ENCODE measurements at regions not wholly inside any gene's neighbourhood (a gene's known extent, or its start where the extent isn't known, plus 50 kb on each side); places are given as distances from the start of the nearest gene placed in this dataset.

- no peak for DNase-seq (ENCODE audit: low read depth in 4 of 4, low spot score in 2 of 4)
Measured at GRCh38 chr10:52927678-52928077, 155.1 kb upstream of the MBL2 start.

DNA sequence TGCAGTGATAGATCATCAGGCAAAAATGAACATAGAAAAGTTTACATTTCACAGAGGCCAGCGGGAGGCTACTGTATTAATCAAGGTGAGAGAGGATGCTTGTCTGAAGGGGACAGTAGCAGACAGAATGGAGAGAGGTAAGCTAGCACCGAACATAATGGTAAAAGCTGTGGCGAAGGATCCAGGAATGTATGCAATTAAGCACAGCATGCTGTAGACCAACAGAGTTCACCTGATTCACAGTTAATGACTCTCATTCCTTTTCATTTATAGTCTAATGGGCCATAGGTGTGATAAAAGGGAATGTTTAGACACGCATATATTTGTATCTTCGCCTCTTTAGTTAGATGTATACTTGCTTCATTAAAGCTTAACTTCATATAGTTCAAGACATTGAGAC, 150.9 kb upstream of the MBL2 start:
- DNase-seq (ENCODE audit: low read depth in 4 of 4, low spot score in 2 of 4): no peak

- DNase-seq (ENCODE audit: low read depth in 4 of 4, low spot score in 2 of 4): no peak
Measured at GRCh38 chr10:52918714-52919305, 146.2 kb upstream of the MBL2 start.

DNA sequence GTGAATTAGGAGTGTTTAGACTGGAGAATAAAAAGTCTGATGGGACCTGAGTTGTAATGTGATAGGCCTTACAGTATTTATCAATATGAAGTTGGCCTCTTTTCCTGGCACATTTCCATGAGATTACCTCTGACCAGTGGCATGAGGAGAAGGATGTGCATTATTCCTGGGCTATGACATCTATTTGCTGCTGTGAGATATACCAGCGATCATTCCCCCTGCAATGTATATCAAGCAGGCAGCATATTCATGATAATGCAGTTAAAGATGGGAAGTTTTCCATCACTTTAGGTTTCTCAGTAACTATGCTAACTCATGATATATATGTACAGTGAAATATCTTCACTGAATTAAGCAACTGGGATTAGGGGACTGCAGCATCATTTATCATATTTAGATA, 142.8 kb upstream of the MBL2 start:
- no peak for DNase-seq (ENCODE audit: low read depth in 4 of 4, low spot score in 2 of 4)

- no peak for DNase-seq (ENCODE audit: low read depth in 4 of 4, low spot score in 2 of 4)
Measured at GRCh38 chr10:52911163-52911562, 138.6 kb upstream of the MBL2 start.

- no peak for DNase-seq (ENCODE audit: low read depth in 4 of 4, low spot score in 2 of 4)
Measured at GRCh38 chr10:52908478-52908877, 135.9 kb upstream of the MBL2 start.

DNA sequence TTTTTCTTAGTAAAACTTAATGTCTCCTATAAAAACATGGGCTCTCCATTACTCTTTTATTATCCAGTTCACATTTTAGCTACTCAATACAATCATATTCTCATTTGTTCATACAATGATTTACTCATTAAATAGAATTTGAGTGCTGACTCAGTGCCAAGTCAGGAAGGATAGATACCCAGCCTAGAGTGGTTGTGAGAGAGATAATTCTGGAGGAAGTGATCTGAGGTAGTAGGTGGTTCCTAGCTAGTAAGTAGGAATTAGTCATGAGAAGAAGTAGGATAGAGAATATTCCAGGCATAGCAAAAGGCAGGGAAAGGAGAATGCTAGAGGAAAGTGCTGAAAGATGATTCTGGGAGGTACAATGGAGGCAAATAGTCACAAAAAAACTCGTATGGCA, 133.5 kb upstream of the MBL2 start:
- no peak for DNase-seq (ENCODE audit: low read depth in 4 of 4, low spot score in 2 of 4)

GRCh38 chr10:52903397-52903938, 130.9 kb upstream of the MBL2 start:
- no peak for DNase-seq (ENCODE audit: low read depth in 4 of 4, low spot score in 2 of 4)

DNA sequence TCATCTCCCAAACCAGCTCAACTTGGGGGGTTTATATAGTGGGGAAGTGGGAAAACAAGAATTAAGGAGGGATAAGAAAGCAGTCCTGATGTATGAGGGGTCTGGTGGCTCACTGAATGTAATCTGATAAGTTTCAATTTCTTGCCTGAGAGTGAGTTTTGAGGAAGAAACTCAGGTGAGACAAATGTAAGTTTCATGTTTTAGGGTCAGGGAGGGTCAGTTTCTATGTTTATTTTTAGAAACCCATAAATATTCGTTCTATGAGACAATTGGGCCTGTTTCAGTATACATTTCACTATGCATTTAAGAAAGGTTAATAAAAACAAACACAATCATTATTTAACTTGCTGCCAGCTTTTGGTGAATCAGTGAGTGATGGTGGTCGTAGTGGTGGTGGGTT, 128.0 kb upstream of the MBL2 start:
- no peak for DNase-seq (ENCODE audit: low read depth in 4 of 4, low spot score in 2 of 4)

- DNase-seq (ENCODE audit: low read depth in 4 of 4, low spot score in 2 of 4): no peak
Measured at GRCh38 chr10:52897162-52897561, 124.6 kb upstream of the MBL2 start.

- DNase-seq (ENCODE audit: low read depth in 4 of 4, low spot score in 2 of 4): no peak
Measured at GRCh38 chr10:52895059-52895458, 122.5 kb upstream of the MBL2 start.

GRCh38 chr10:52890281-52890680, 117.7 kb upstream of the MBL2 start:
- DNase-seq (ENCODE audit: low read depth in 4 of 4, low spot score in 2 of 4): no peak

GRCh38 chr10:52889611-52890010, 117.0 kb upstream of the MBL2 start:
- DNase-seq (ENCODE audit: low read depth in 4 of 4, low spot score in 2 of 4): no peak

DNA sequence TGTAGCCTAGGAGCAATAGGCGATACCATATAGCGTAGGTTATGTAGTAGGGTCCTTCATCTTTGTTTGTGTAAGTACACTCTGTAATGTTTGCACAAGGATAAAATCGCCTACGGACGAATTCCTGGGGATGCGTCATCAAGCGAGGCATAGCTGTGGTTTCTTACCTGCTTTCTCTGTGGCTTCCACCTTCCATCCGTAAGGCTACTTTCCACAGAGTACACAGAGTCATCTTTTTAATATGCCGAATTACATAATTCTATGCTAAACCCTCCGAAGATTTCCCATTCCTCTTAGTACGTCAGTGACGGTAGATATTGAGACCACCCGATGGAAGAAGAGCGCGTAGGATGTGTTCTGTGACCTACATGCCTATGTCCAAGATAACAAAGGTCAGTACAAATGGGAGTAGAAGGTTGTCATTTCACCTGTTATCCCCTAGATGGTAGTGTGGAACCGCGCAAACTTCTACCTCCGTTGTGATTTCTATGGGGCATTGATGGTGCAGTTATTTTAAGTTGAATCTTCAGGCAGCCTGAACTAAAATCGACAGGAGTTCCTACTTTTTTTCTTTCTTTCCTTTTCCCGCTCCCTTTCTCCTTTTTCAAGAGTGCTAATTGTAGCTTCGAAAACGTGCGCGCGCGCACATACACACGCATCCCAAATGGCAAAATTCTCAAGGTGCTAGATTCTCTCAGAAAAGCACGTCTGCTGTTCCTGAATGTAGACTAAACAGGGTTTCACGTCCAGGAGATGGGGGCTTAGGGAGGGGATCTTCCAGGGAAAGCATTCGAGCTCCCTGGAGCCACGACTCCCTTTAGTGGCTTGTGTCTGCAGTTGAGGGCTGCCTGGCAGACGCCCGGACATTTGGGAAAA, 111.7 kb upstream of the MBL2 start:
- peak; percentile 51 to 69 (median 66) for DNase-seq (ENCODE audit: low read depth in 4 of 4, low spot score in 2 of 4)

DNA sequence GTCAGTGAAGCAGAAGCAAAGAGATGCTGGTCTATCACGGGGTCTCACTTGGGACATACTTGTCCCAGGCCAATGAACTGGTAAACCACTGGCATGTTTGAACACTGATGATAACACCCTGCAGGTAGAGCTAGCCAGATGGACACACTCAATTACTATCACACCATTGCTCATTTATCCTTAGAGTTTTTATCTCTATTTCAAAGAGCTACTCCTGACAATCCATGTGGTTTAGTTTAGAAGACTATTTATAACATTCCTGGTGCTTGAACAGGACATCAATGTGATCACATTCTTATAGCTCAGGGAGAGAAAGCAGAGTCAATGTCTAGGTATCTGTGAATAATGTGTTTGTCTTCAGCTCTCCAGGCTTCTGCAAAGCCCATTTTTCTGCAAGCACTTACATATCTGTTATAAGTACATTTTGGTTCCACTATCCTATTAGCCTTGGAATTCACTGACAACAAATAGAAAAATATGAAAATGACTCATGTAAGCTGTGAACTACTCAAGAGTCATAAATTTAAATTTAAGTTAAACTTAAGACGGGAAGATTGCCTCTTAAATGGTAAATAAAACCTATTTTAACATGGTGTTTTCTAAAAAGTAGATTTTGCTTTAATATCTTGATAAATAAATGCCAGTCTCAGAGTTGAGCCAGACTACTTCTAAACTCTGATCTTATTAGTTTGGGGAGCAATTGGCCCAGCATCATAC, 106.7 kb upstream of the MBL2 start:
- no peak for DNase-seq (ENCODE audit: low read depth in 4 of 4, low spot score in 2 of 4)

GRCh38 chr10:52877451-52877850, 104.9 kb upstream of the MBL2 start:
- no peak for DNase-seq (ENCODE audit: low read depth in 4 of 4, low spot score in 2 of 4)

- DNase-seq (ENCODE audit: low read depth in 4 of 4, low spot score in 2 of 4): no peak
Measured at GRCh38 chr10:52875336-52875735, 102.8 kb upstream of the MBL2 start.

- DNase-seq (ENCODE audit: low read depth in 4 of 4, low spot score in 2 of 4): no peak
Measured at GRCh38 chr10:52874581-52874980, 102.0 kb upstream of the MBL2 start.

DNA sequence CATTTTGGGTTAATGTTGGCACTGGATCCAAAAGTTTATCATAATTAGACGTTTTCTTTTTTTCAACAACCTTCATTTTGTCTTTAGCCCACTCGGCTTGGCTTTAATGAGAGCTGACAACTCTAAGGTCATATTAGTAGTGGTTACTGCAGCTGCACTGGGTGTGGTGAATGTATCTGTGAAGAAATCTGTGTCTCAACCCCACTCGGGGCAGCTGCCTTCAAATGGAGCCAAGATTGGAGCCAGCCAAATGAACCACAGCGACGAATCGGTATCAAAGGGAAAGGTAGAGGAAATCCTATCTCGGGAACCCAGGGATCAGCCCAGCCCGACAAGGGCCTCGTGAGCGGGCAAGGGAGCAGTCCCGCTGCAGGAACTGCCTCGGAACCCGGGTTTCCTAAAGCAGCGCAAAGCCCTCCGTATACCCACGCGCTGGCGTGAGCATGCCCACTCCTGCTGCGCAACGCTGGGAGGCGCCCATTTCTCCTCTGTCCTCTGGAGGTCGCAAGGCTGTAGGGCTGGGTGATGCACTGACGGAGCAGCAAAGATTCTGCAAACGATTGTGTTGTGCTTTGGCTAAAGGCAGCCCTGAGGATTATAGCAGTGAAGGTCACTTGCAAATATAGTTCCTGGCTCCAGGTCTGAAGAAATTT, 98.7 kb upstream of the MBL2 start:
- DNase-seq (ENCODE audit: low read depth in 4 of 4, low spot score in 2 of 4): no peak

DNA sequence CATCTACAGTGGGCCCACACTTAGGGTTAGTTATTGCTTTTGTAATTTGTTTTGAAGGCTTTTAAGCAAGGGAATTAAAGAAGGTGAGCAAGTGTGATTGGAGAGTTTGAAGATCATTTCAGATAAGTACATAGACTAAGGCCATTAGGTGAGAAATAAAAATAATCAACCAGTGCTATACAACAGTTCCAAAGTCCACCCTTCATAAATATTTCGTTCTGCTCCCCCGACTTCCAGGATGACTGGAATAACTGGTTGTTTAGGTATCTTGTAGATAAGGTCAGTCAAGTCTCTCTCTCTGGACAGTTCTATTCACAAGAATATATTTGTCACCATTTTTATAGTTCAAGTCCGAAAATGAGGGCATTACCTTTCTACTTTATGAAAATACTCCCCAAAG, 98.0 kb upstream of the MBL2 start:
- DNase-seq (ENCODE audit: low read depth in 4 of 4, low spot score in 2 of 4): no peak

GRCh38 chr10:52869864-52870263, 97.3 kb upstream of the MBL2 start:
- DNase-seq (ENCODE audit: low read depth in 4 of 4, low spot score in 2 of 4): no peak

Data from left renal cortex interstitium (tissue), 4 donors.